Breast epithelium (tissue), 3 donors: ENCODE measurements at regions not wholly inside any gene's neighbourhood (a gene's known extent, or its start where the extent isn't known, plus 50 kb on each side); places are given as distances from the start of the nearest gene placed in this dataset.

Source experiments
- CTCF ChIP-seq, 3 donors: fragments of 450-650 bp; IDR thresholded peaks; one replicate each; pipeline ENCODE4 v1.5.1; 2016 to 2017; ENCODE audit warnings: antibody characterized with exemption in 3 of 3, mild to moderate bottlenecking in 3 of 3, moderate library complexity in 3 of 3
- POLR2AphosphoS5 ChIP-seq, 3 donors: sonication (generic); formaldehyde crosslinking; IDR thresholded peaks; one replicate each; pipeline ENCODE4 v1.6.1; 2017; ENCODE audit warnings: antibody characterized with exemption in 3 of 3

GRCh38 chr4:140305053-140305452, 68.4 kb upstream of the SCOC start:
- TF ChIP-seq CTCF (IDR thresholded peaks at IDR 0.05), result no peak
- TF ChIP-seq POLR2AphosphoS5 (IDR thresholded peaks at IDR 0.05), result no peak
